ENCODE measurements at regions not wholly inside any gene's neighbourhood (a gene's known extent, or its start where the extent isn't known, plus 50 kb on each side); places are given as distances from the start of the nearest gene placed in this dataset.

DNA sequence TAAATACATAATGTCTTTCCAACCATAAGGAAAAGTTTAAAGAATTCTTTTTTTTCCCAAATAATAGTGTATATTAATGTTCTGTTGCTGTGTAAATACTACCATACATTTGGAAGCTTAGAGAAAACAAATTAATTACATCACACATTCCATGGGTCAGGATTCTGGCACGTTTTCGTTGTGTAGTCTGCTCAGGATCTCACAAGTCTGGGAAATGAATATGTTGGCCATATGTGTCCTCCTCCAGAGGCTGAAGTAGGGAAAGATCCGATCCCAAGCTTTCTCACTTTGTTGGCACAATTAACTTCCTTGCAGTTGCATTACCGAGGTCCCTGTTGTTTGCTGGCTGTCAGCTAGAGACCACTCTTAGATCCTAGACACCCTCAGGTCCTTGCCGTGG is 83.9 kb downstream of the RPRM start (continued):
- TF ChIP-seq, protein P1, sequence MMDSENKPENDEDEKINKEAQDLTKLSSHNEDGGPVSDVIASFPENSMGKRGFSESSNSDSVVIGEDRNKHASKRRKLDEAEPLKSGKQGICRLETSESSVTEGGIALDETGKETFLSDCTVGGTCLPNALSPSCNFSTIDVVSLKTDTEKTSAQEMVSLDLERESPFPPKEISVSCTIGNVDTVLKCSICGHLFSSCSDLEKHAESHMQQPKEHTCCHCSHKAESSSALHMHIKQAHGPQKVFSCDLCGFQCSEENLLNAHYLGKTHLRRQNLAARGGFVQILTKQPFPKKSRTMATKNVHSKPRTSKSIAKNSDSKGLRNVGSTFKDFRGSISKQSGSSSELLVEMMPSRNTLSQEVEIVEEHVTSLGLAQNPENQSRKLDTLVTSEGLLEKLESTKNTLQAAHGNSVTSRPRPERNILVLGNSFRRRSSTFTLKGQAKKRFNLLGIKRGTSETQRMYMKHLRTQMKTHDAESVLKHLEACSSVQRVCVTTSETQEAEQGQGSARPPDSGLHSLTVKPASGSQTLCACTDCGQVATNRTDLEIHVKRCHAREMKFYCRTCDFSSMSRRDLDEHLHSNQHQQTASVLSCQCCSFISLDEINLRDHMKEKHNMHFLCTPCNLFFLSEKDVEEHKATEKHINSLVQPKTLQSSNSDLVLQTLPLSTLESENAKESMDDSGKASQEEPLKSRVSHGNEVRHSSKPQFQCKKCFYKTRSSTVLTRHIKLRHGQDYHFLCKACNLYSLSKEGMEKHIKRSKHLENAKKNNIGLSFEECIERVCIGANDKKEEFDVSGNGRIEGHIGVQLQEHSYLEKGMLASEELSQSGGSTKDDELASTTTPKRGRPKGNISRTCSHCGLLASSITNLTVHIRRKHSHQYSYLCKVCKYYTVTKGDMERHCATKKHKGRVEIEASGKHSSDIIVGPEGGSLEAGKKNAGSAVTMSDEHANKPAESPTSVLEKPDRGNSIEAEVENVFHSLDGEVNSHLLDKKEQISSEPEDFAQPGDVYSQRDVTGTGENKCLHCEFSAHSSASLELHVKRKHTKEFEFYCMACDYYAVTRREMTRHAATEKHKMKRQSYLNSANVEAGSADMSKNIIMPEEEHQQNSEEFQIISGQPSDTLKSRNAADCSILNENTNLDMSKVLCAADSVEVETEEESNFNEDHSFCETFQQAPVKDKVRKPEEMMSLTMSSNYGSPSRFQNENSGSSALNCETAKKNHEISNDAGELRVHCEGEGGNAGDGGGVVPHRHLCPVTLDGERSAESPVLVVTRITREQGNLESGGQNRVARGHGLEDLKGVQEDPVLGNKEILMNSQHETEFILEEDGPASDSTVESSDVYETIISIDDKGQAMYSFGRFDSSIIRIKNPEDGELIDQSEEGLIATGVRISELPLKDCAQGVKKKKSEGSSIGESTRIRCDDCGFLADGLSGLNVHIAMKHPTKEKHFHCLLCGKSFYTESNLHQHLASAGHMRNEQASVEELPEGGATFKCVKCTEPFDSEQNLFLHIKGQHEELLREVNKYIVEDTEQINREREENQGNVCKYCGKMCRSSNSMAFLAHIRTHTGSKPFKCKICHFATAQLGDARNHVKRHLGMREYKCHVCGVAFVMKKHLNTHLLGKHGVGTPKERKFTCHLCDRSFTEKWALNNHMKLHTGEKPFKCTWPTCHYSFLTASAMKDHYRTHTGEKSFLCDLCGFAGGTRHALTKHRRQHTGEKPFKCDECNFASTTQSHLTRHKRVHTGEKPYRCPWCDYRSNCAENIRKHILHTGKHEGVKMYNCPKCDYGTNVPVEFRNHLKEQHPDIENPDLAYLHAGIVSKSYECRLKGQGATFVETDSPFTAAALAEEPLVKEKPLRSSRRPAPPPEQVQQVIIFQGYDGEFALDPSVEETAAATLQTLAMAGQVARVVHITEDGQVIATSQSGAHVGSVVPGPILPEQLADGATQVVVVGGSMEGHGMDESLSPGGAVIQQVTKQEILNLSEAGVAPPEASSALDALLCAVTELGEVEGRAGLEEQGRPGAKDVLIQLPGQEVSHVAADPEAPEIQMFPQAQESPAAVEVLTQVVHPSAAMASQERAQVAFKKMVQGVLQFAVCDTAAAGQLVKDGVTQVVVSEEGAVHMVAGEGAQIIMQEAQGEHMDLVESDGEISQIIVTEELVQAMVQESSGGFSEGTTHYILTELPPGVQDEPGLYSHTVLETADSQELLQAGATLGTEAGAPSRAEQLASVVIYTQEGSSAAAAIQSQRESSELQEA (CRISPR knock-in tag; IDR thresholded peaks at IDR 0.05; ENCODE audit: not compliant biosample characterization): no peak
- TF ChIP-seq NR2F6 (IDR thresholded peaks at IDR 0.05) (no peak), NR2F6 (CRISPR knock-in tag; IDR thresholded peaks at IDR 0.05) (no peak), RBM22 (optimal IDR thresholded peaks at IDR 0.05; ENCODE audit: low read length) (no peak), CEBPB (IDR thresholded peaks at IDR 0.05; ENCODE audit: borderline replicate concordance, low read depth, low read length) (no peak)
- TF ChIP-seq, protein P2, sequence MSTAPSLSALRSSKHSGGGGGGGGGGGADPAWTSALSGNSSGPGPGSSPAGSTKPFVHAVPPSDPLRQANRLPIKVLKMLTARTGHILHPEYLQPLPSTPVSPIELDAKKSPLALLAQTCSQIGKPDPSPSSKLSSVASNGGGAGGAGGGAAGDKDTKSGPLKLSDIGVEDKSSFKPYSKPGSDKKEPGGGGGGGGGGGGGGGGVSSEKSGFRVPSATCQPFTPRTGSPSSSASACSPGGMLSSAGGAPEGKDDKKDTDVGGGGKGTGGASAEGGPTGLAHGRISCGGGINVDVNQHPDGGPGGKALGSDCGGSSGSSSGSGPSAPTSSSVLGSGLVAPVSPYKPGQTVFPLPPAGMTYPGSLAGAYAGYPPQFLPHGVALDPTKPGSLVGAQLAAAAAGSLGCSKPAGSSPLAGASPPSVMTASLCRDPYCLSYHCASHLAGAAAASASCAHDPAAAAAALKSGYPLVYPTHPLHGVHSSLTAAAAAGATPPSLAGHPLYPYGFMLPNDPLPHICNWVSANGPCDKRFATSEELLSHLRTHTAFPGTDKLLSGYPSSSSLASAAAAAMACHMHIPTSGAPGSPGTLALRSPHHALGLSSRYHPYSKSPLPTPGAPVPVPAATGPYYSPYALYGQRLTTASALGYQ (CRISPR knock-in tag; IDR thresholded peaks at IDR 0.05): no peak

Data from HepG2 (cell line).